IMR-90 (cell line): ENCODE measurements at regions not wholly inside any gene's neighbourhood (a gene's known extent, or its start where the extent isn't known, plus 50 kb on each side); places are given as distances from the start of the nearest gene placed in this dataset.

Source experiments
- ATAC-seq: fragments of 200-7000 bp; cut with Tn5 transposase; 2 replicates; pipeline ENCODE4 v1.9.1; 2020; ENCODE audit warnings: low read depth, mild to moderate bottlenecking, moderate library complexity
- BruUV-seq: library from RNA; stranded (reverse); fragments of 400-500 nt; replicated peaks from 2 replicates; lab custom pipeline; 2021; lab: Mats Ljungman, UMichigan
- CTCF ChIA-PET: fragments of 300-600 bp; formaldehyde crosslinking; extraction: SDS; loops from one replicate; lab custom pipeline; 2021; ENCODE audit warnings: antibody characterized with exemption; lab: Yijun Ruan, JAX
- POLR2A ChIA-PET: fragments of 300-600 bp; sonication (Branson Sonifier 250); formaldehyde crosslinking; loops from one replicate; lab custom pipeline; 2022; ENCODE audit warnings: antibody characterized with exemption; ENCODE audit not compliant: unreplicated experiment; lab: Charles Lee
- DNase-seq: peaks from one replicate; pipeline ENCODE4 v3.0.0; 2013
- H2AFZ ChIP-seq: replicated peaks from 2 replicates; pipeline ENCODE3; 2013; ENCODE audit warnings: low read length, mild to moderate bottlenecking; ENCODE audit not compliant: poor library complexity
- H2AK5ac ChIP-seq: 2 replicates; pipeline ENCODE4 v1.6.1; 2013; ENCODE audit warnings: low read depth, low read length, inconsistent platforms
- H2AK9ac ChIP-seq: replicated peaks from 2 replicates; pipeline ENCODE3; 2013; ENCODE audit warnings: mild to moderate bottlenecking, low read depth, low read length, moderate library complexity; ENCODE audit not compliant: poor library complexity
- H2BK120ac ChIP-seq: 2 replicates; pipeline ENCODE4 v1.6.1; 2013; ENCODE audit warnings: low read depth, low read length, inconsistent platforms
- H2BK15ac ChIP-seq: 3 replicates; pipeline ENCODE4 v1.6.1; 2013; ENCODE audit warnings: low read depth, low read length, inconsistent platforms
- H2BK20ac ChIP-seq: 2 replicates; pipeline ENCODE4 v1.6.1; 2013; ENCODE audit warnings: low read depth, mild to moderate bottlenecking, inconsistent platforms, low read length, moderate library complexity
- H2BK5ac ChIP-seq: 2 replicates; pipeline ENCODE4 v1.6.1; 2013; ENCODE audit warnings: mild to moderate bottlenecking, low read depth, low read length, inconsistent platforms; ENCODE audit not compliant: poor library complexity, severe bottlenecking
- H3K14ac ChIP-seq: replicated peaks from 2 replicates; pipeline ENCODE4 v1.6.1; 2013; ENCODE audit warnings: low read depth, low read length, inconsistent platforms
- H3K18ac ChIP-seq: 2 replicates; pipeline ENCODE4 v1.6.1; 2013; ENCODE audit warnings: low read depth, low read length, control low read depth
- H3K23ac ChIP-seq: 2 replicates; pipeline ENCODE4 v1.6.1; 2013; ENCODE audit warnings: low read depth, low read length, inconsistent platforms
- H3K27ac ChIP-seq: 2 replicates; pipeline ENCODE4 v1.5.1; 2013; ENCODE audit warnings: mild to moderate bottlenecking, control low read depth, low read length; ENCODE audit not compliant: insufficient read depth
- H3K27me3 ChIP-seq: 2 replicates; pipeline ENCODE4 v1.6.1; 2013; ENCODE audit warnings: low read length; ENCODE audit not compliant: control insufficient read depth, insufficient read depth
- H3K36me3 ChIP-seq: 2 replicates; pipeline ENCODE4 v1.6.1; 2013; ENCODE audit warnings: low read length, mixed read lengths; ENCODE audit not compliant: control insufficient read depth, insufficient read depth
- H3K4ac ChIP-seq: 2 replicates; pipeline ENCODE4 v1.6.1; 2013; ENCODE audit warnings: low read depth, low read length, inconsistent platforms
- H3K4me1 ChIP-seq: 2 replicates; pipeline ENCODE4 v1.6.1; 2013; ENCODE audit warnings: low read length, mixed read lengths; ENCODE audit not compliant: control insufficient read depth, insufficient read depth
- H3K4me2 ChIP-seq: 2 replicates; pipeline ENCODE4 v1.6.1; 2013; ENCODE audit warnings: low read depth, mild to moderate bottlenecking, control low read depth, low read length, moderate library complexity
- H3K4me3 ChIP-seq: 2 replicates; pipeline ENCODE4 v1.5.1; 2013; ENCODE audit warnings: low read depth, mild to moderate bottlenecking, control low read depth, low read length, moderate library complexity; ENCODE audit not compliant: insufficient read depth
- H3K56ac ChIP-seq: 2 replicates; pipeline ENCODE4 v1.6.1; 2013; ENCODE audit warnings: low read length, inconsistent platforms; ENCODE audit not compliant: insufficient read depth; ENCODE audit errors: extremely low read depth
- H3K79me1 ChIP-seq, 2 experiments: 2 replicates each; pipeline ENCODE4 v1.6.1; 2013; ENCODE audit warnings: low read length in 2 of 2, inconsistent platforms in 1 of 2, low read depth in 1 of 2
- H3K9ac ChIP-seq: 2 replicates; pipeline ENCODE4 v1.6.1; 2013; ENCODE audit warnings: low read depth, low read length, control low read depth
- H3K9me1 ChIP-seq: 2 replicates; pipeline ENCODE4 v1.6.1; 2013; ENCODE audit warnings: low read length, inconsistent platforms; ENCODE audit not compliant: insufficient read depth
- H3K9me3 ChIP-seq: 2 replicates; pipeline ENCODE4 v1.6.1; 2013; ENCODE audit warnings: low read length; ENCODE audit not compliant: control insufficient read depth, insufficient read depth
- H4K20me1 ChIP-seq: 2 replicates; pipeline ENCODE4 v1.6.1; 2013; ENCODE audit warnings: low read length, inconsistent platforms; ENCODE audit not compliant: insufficient read depth
- H4K5ac ChIP-seq: 2 replicates; pipeline ENCODE4 v1.6.1; 2013; ENCODE audit warnings: mild to moderate bottlenecking, low read depth, low read length, control low read depth
- H4K8ac ChIP-seq, 2 experiments: 2 replicates each; pipeline ENCODE4 v1.6.1; 2013; ENCODE audit warnings: low read depth in 2 of 2, low read length in 2 of 2, control low read depth in 1 of 2, inconsistent platforms in 1 of 2
- H4K91ac ChIP-seq: 2 replicates; pipeline ENCODE4 v1.6.1; 2013; ENCODE audit warnings: low read depth, low read length, inconsistent platforms; ENCODE audit not compliant: insufficient read depth
- BHLHE40 ChIP-seq: fragments of 150-350 bp; IDR thresholded peaks from 2 replicates; pipeline ENCODE4 v1.6.1; 2016; ENCODE audit warnings: mild to moderate bottlenecking, low read depth, low read length
- CHD1 ChIP-seq: IDR thresholded peaks from 2 replicates; pipeline ENCODE4 v1.6.1; 2012; ENCODE audit warnings: low read depth, low read length, improper control_type of control experiment
- CTCF ChIP-seq: conservative IDR thresholded peaks from 2 replicates; pipeline ENCODE4 v1.5.1; 2012; ENCODE audit warnings: mild to moderate bottlenecking, low read depth, low read length, improper control_type of control experiment
- MAFK ChIP-seq: IDR thresholded peaks from 2 replicates; pipeline ENCODE4 v1.6.1; 2012; ENCODE audit warnings: low read depth, low read length, improper control_type of control experiment
- MAZ ChIP-seq: IDR thresholded peaks from 2 replicates; pipeline ENCODE4 v1.6.1; 2012; ENCODE audit warnings: low read depth, mild to moderate bottlenecking, low read length, improper control_type of control experiment, moderate library complexity, borderline replicate concordance
- MXI1 ChIP-seq: IDR thresholded peaks from 2 replicates; pipeline ENCODE4 v1.6.1; 2012; ENCODE audit warnings: low read depth, mild to moderate bottlenecking, low read length, moderate library complexity, borderline replicate concordance
- NFE2L2 ChIP-seq: fragments of 150-350 bp; IDR thresholded peaks from 2 replicates; pipeline ENCODE4 v1.6.1; 2016; ENCODE audit warnings: low read depth, mild to moderate bottlenecking, low read length
- POLR2A ChIP-seq: IDR thresholded peaks from 2 replicates; pipeline ENCODE4 v1.6.1; 2012; ENCODE audit warnings: mild to moderate bottlenecking, low read depth, low read length
- RAD21 ChIP-seq: IDR thresholded peaks from 2 replicates; pipeline ENCODE4 v1.6.1; 2012; ENCODE audit warnings: low read length, improper control_type of control experiment
- RCOR1 ChIP-seq: IDR thresholded peaks from 2 replicates; pipeline ENCODE4 v1.6.1; 2012; ENCODE audit warnings: mild to moderate bottlenecking, low read length, improper control_type of control experiment; ENCODE audit not compliant: insufficient replicate concordance
- RFX5 ChIP-seq: IDR thresholded peaks from 2 replicates; pipeline ENCODE4 v1.8.0; 2012; ENCODE audit warnings: low read depth, mild to moderate bottlenecking, low read length, moderate library complexity
- SMC3 ChIP-seq: fragments of 150-350 bp; IDR thresholded peaks from 2 replicates; pipeline ENCODE4 v1.6.1; 2016; ENCODE audit warnings: low read depth, mild to moderate bottlenecking, antibody characterized with exemption, low read length, moderate library complexity
- USF2 ChIP-seq: fragments of 150-350 bp; IDR thresholded peaks from 2 replicates; pipeline ENCODE4 v1.6.1; 2017; ENCODE audit warnings: mild to moderate bottlenecking, antibody characterized with exemption, low read length, low read depth
- WGBS, 2 experiments: methylation state at CpG; one replicate each; pipeline versions ENCODE4 v1.1.5 to v1.1.7; 2013; ENCODE audit warnings: missing lambda C conversion rate in 2 of 2; ENCODE audit not compliant: insufficient read length in 1 of 2; ENCODE audit errors: extremely low coverage in 2 of 2; 5-methylcytosine and 5-hydroxymethylcytosine counted together
- dilution Hi-C: fragments of 300-500 bp; cut with HindIII; formaldehyde crosslinking; loops from one replicate; pipeline ENCODE4 v1.14.3; 2018; ENCODE audit warnings: low sequenced_read_pairs; ENCODE audit not compliant: unreplicated experiment
- in situ Hi-C: fragments of 300-500 bp; cut with MboI; formaldehyde crosslinking; loops from 3 replicates; pipeline ENCODE4 v1.14.3; 2019; ENCODE audit warnings: low sequenced_read_pairs, inconsistent platforms, mixed read lengths
- intact Hi-C: fragments of 100-400 bp; cut with micrococcal nuclease; formaldehyde crosslinking; loops from 2 replicates; pipeline ENCODE4 v1.10.0; 2022

GRCh38 chr11:69965821-69966582 is 112.1 kb upstream of the ANO1 start:
- no TSS peak for BruUV-seq

More at GRCh38 chr11:69965821-69966582, 112.1 kb upstream of the ANO1 start:
- Histone ChIP-seq H2AFZ (no peak overlapping the region), H3K79me1 (0 out of 4 replicates have a peak, but pooled peaks cover 0 to 4% of the 10 kb centered on the region in 2 experiments), H3K18ac (no peak overlapping the region), H4K91ac (no peak overlapping the region), H3K23ac (no peak overlapping the region), H3K14ac (no peak overlapping the region), H3K4ac (no peak overlapping the region), H3K4me2 (no peak overlapping the region), H3K36me3 (no peaks in the 10 kb centered on the region), H4K20me1 (no peaks in the 10 kb centered on the region), H4K8ac (no peak overlapping the region), H2BK20ac (peak overlapping the region; percentile 1; the same call in 1 of the 2 replicates), H3K4me1 (peaks cover 23% of the 10 kb centered on the region), H3K9me3 (no peaks in the 10 kb centered on the region), H2BK5ac (no peak overlapping the region), H4K5ac (no peak overlapping the region), H3K27ac (no peak overlapping the region), H3K27me3 (no peaks in the 10 kb centered on the region; the same call in 1 of the 2 replicates), H3K9me1 (peaks cover 7% of the 10 kb centered on the region), H2BK120ac (no peak overlapping the region), H2AK5ac (peak overlapping the region; percentile 64), H3K56ac (no peak overlapping the region), H3K9ac (no peak overlapping the region), H2AK9ac (no peak overlapping the region), H2BK15ac (no peak overlapping the region), H3K4me3 (no peak overlapping the region)
- intact Hi-C loops (no loop called here), in situ Hi-C loops (no loop called here), dilution Hi-C loops (no loop called here)
- DNase-seq (no peak), ATAC-seq (no peak)
- ChIA-PET POLR2A (no interaction called here), CTCF (no interaction called here)
- 85% methylated on average over 5 of the region's 20 CpGs; no CpG with 5 or more reads in 1 of the 2 experiments for WGBS, 2 experiments
- TF ChIP-seq RAD21 (no peak), SMC3 (no peak), RFX5 (no peak), MAFK (no peak), RCOR1 (no peak), CTCF (no peak), MAZ (no peak), USF2 (no peak), POLR2A (no peak), MXI1 (no peak), BHLHE40 (no peak), NFE2L2 (no peak), CHD1 (no peak)
